ENCODE measurements at regions not wholly inside any gene's neighbourhood (a gene's known extent, or its start where the extent isn't known, plus 50 kb on each side); places are given as distances from the start of the nearest gene placed in this dataset.

DNA sequence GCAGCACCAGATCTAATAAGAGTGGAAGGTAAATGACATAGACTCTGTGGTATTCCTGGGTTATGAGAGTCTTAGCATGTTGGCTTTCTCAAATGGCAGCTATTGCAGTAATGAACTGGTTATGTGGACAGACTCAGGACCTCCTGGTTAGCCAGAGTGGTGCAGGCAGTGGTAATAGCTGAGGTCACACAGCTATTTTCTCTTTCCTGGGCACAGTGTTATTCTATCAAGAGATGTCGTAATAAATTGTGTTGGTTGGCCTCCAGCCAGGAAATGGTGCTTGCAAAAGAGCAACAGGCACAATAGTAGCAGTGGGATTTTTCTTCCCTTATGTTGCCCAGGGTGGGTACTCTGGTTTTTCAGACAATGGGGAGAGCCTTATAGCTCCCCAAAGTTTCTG is 279.2 kb upstream of the FGF16 start:
- Histone ChIP-seq H4K20me1 (ENCODE audit: insufficient read depth, low read length) (no peaks in the 10 kb centered on the region), H3K9ac (ENCODE audit: insufficient read depth, low read depth, low read length) (no peak overlapping the region), H3K27me3 (ENCODE audit: control insufficient read depth in 1 of 2, insufficient read depth in 2 of 2, low read length in 2 of 2) (no peaks in the 10 kb centered on the region), H3K4me3 (replicated peaks in 1 of 3; ENCODE audit: insufficient read depth in 1 of 3, low read depth in 2 of 3, low read length in 3 of 3) (no peak overlapping the region), H2AFZ (ENCODE audit: low read length) (no peak overlapping the region), H3K4me1 (ENCODE audit: insufficient read depth, low read length) (no peaks in the 10 kb centered on the region), H3K36me3 (replicated peaks in 1 of 2; ENCODE audit: control insufficient read depth in 1 of 2, insufficient read depth in 2 of 2, low read length in 2 of 2) (no peaks in the 10 kb centered on the region), H3K79me2 (ENCODE audit: insufficient read depth, low read length) (no peaks in the 10 kb centered on the region), H3K27ac (ENCODE audit: extremely low read length, insufficient read depth, low read length) (no peak overlapping the region), H3K4me2 (ENCODE audit: low read depth, low read length) (no peak overlapping the region), H3K9me3 (ENCODE audit: low read length) (no peaks in the 10 kb centered on the region)
- no TSS peak for BruUV-seq (replicated peaks)
- peak; percentile 6 for DNase-seq (ENCODE audit: low spot score)
- no peak for FAIRE-seq
- TF ChIP-seq, protein P1, sequence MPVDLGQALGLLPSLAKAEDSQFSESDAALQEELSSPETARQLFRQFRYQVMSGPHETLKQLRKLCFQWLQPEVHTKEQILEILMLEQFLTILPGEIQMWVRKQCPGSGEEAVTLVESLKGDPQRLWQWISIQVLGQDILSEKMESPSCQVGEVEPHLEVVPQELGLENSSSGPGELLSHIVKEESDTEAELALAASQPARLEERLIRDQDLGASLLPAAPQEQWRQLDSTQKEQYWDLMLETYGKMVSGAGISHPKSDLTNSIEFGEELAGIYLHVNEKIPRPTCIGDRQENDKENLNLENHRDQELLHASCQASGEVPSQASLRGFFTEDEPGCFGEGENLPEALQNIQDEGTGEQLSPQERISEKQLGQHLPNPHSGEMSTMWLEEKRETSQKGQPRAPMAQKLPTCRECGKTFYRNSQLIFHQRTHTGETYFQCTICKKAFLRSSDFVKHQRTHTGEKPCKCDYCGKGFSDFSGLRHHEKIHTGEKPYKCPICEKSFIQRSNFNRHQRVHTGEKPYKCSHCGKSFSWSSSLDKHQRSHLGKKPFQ (CRISPR knock-in tag; IDR thresholded peaks at IDR 0.05; ENCODE audit: insufficient replicate concordance): no peak
- TF ChIP-seq THAP11 (CRISPR knock-in tag; IDR thresholded peaks at IDR 0.05) (no peak), MAFF (IDR thresholded peaks at IDR 0.05; ENCODE audit: low read depth, low read length) (no peak), TP53 (CRISPR knock-in tag; conservative IDR thresholded peaks at IDR 0.05) (no peak), MIXL1 (CRISPR knock-in tag; IDR thresholded peaks at IDR 0.05) (no peak), SMYD3 (CRISPR knock-in tag; IDR thresholded peaks at IDR 0.05) (no peak), PHB2 (IDR thresholded peaks at IDR 0.05; ENCODE audit: partially characterized antibody) (no peak), ZNF251 (CRISPR knock-in tag; IDR thresholded peaks at IDR 0.05) (no peak), BORCS8-MEF2B (CRISPR knock-in tag; IDR thresholded peaks at IDR 0.05) (no peak), TCF7L2 (IDR thresholded peaks at IDR 0.05; ENCODE audit: low read depth, low read length) (no peak)
- ChIA-PET POLR2A (no interaction called here), CTCF (ENCODE audit: low intra/inter-chr PET ratio, low total read pairs) (no interaction called here)
- WGBS (ENCODE audit: low lambda C conversion rate): 0% methylated on average over 1 of the region's 1 CpG
- ATAC-seq: no peak
- in situ Hi-C loops (cut with HindIII; ENCODE audit: extremely low pct_ligation_motif_present, low pct_unique_long_range_greater_than_20kb): no loop called here
- intact Hi-C loops (cut with micrococcal nuclease; ENCODE audit: unreplicated experiment): no loop called here
